Panc1 (cell line): ENCODE measurements at regions not wholly inside any gene's neighbourhood (a gene's known extent, or its start where the extent isn't known, plus 50 kb on each side); places are given as distances from the start of the nearest gene placed in this dataset.

Source experiments
- ATAC-seq: fragments of 200-7000 bp; cut with Tn5 transposase; 2 replicates; pipeline ENCODE4 v1.9.1; 2020; ENCODE audit warnings: mild to moderate bottlenecking, moderate library complexity
- BruUV-seq: library from RNA; stranded (reverse); fragments of 400-500 nt; replicated peaks from 2 replicates; lab custom pipeline; 2021; lab: Mats Ljungman, UMichigan
- CTCF ChIA-PET: fragments of 300-600 bp; sonication (Branson Sonifier 250); formaldehyde crosslinking; loops from one replicate; lab custom pipeline; 2022; ENCODE audit warnings: antibody characterized with exemption; lab: Charles Lee
- POLR2A ChIA-PET: fragments of 300-600 bp; sonication (Branson Sonifier 250); formaldehyde crosslinking; loops from one replicate; lab custom pipeline; 2022; ENCODE audit warnings: antibody characterized with exemption; lab: Charles Lee
- DNase-seq: peaks from one replicate; pipeline ENCODE4 v3.0.0-alpha.2; 2010; ENCODE audit warnings: low read depth, low spot score
- H3K27ac ChIP-seq: 2 replicates; pipeline ENCODE4 v1.5.1; 2011; ENCODE audit warnings: mild to moderate bottlenecking, low read length, inconsistent platforms
- H3K27me3 ChIP-seq: fragments of 200-500 bp; sonication (Bioruptor generic); 2 replicates; pipeline ENCODE4 v1.6.0; 2014; ENCODE audit warnings: low read length, inconsistent platforms; ENCODE audit not compliant: control insufficient read depth, insufficient read depth
- H3K36me3 ChIP-seq: fragments of 200-500 bp; sonication (Bioruptor generic); 2 replicates; pipeline ENCODE4 v1.5.1; 2014; ENCODE audit warnings: inconsistent platforms, mild to moderate bottlenecking, low read length, moderate library complexity; ENCODE audit not compliant: control insufficient read depth, insufficient read depth
- H3K4me1 ChIP-seq: 2 replicates; pipeline ENCODE4 v1.5.1; 2011; ENCODE audit warnings: inconsistent platforms, mild to moderate bottlenecking, low read length, moderate library complexity; ENCODE audit not compliant: control insufficient read depth, insufficient read depth
- H3K4me3 ChIP-seq, 2 experiments: 2 replicates each; pipeline ENCODE4 v1.5.1; 2011 to 2012; ENCODE audit warnings: low read depth in 2 of 2, low read length in 2 of 2, mild to moderate bottlenecking in 2 of 2, inconsistent platforms in 1 of 2, moderate library complexity in 1 of 2
- H3K9me3 ChIP-seq: fragments of 200-500 bp; sonication (Bioruptor generic); 2 replicates; pipeline ENCODE4 v1.5.1; 2014; ENCODE audit warnings: low read depth, mild to moderate bottlenecking, inconsistent platforms, low read length, moderate library complexity; ENCODE audit not compliant: control insufficient read depth, insufficient read depth
- POLR2AphosphoS5 ChIP-seq: IDR thresholded peaks from 2 replicates; pipeline ENCODE4 v1.6.1; 2012; ENCODE audit warnings: mild to moderate bottlenecking, low read depth, low read length, moderate library complexity
- SIN3A ChIP-seq: IDR thresholded peaks from 2 replicates; pipeline ENCODE4 v1.6.1; 2012; ENCODE audit warnings: low read depth, mild to moderate bottlenecking, low read length, moderate library complexity, borderline replicate concordance; ENCODE audit not compliant: insufficient read depth
- TCF7L2 ChIP-seq: IDR thresholded peaks from 2 replicates; pipeline ENCODE4 v1.6.1; 2011; ENCODE audit warnings: mild to moderate bottlenecking, low read depth, low read length, inconsistent platforms
- in situ Hi-C: cut with HindIII; loops from 2 replicates; pipeline ENCODE4 v1.10.0; 2016; ENCODE audit warnings: low sequenced_read_pairs, low pct_unique_long_range_greater_than_20kb
- intact Hi-C: fragments of 100-400 bp; cut with micrococcal nuclease; formaldehyde crosslinking; loops from one replicate; pipeline ENCODE4 v1.10.0; 2022; ENCODE audit not compliant: unreplicated experiment
- TF ChIP-seq, protein P1 (sequence below), 2 experiments: IDR thresholded peaks; 2 replicates each; pipeline ENCODE4 v1.6.1; 2011 to 2012; ENCODE audit warnings: low read depth in 2 of 2, control low read depth in 1 of 2, low read length in 1 of 2, mild to moderate bottlenecking in 1 of 2, moderate library complexity in 1 of 2; ENCODE audit not compliant: insufficient read depth in 1 of 2
- TF ChIP-seq, protein P2 (sequence below): fragments of 450-650 bp; IDR thresholded peaks from 2 replicates; pipeline ENCODE4 v1.5.1; 2017; ENCODE audit warnings: mild to moderate bottlenecking

DNA sequence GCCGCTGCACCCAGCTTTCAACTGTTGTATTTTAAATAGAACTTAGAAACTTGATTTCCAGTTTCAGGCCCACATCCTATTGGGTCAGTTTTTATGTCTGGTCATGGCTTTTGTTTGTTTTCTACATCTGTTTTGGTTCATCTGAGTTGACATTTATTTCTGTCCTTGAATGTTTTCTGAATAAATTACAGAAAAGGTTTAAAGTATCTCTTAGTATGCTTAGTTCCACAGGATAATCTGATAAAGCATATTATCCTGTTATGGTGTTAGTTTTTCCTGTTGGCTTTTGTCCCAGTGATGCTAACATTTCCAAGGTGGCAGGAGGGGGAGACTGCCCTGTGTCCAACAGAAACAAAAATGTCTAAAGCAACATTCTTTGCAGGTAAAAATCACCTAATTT, 733.2 kb downstream of the INHBA start:
- no TSS peak for BruUV-seq

GRCh38 chr7:40966693-40967092, 736.2 kb downstream of the INHBA start:
- CTCF ChIA-PET: no interaction called here
- no peaks in the 10 kb centered on the region for H3K36me3 ChIP-seq
- POLR2A ChIA-PET: no interaction called here
- TF ChIP-seq POLR2AphosphoS5 (no peak), TCF7L2 (no peak), SIN3A (no peak)
- TF ChIP-seq, protein P1, sequence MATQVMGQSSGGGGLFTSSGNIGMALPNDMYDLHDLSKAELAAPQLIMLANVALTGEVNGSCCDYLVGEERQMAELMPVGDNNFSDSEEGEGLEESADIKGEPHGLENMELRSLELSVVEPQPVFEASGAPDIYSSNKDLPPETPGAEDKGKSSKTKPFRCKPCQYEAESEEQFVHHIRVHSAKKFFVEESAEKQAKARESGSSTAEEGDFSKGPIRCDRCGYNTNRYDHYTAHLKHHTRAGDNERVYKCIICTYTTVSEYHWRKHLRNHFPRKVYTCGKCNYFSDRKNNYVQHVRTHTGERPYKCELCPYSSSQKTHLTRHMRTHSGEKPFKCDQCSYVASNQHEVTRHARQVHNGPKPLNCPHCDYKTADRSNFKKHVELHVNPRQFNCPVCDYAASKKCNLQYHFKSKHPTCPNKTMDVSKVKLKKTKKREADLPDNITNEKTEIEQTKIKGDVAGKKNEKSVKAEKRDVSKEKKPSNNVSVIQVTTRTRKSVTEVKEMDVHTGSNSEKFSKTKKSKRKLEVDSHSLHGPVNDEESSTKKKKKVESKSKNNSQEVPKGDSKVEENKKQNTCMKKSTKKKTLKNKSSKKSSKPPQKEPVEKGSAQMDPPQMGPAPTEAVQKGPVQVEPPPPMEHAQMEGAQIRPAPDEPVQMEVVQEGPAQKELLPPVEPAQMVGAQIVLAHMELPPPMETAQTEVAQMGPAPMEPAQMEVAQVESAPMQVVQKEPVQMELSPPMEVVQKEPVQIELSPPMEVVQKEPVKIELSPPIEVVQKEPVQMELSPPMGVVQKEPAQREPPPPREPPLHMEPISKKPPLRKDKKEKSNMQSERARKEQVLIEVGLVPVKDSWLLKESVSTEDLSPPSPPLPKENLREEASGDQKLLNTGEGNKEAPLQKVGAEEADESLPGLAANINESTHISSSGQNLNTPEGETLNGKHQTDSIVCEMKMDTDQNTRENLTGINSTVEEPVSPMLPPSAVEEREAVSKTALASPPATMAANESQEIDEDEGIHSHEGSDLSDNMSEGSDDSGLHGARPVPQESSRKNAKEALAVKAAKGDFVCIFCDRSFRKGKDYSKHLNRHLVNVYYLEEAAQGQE (IDR thresholded peaks at IDR 0.05; ENCODE audit: insufficient read depth in 1 of 2, low read depth in 2 of 2, low read length in 1 of 2): no peak
- TF ChIP-seq, protein P2, sequence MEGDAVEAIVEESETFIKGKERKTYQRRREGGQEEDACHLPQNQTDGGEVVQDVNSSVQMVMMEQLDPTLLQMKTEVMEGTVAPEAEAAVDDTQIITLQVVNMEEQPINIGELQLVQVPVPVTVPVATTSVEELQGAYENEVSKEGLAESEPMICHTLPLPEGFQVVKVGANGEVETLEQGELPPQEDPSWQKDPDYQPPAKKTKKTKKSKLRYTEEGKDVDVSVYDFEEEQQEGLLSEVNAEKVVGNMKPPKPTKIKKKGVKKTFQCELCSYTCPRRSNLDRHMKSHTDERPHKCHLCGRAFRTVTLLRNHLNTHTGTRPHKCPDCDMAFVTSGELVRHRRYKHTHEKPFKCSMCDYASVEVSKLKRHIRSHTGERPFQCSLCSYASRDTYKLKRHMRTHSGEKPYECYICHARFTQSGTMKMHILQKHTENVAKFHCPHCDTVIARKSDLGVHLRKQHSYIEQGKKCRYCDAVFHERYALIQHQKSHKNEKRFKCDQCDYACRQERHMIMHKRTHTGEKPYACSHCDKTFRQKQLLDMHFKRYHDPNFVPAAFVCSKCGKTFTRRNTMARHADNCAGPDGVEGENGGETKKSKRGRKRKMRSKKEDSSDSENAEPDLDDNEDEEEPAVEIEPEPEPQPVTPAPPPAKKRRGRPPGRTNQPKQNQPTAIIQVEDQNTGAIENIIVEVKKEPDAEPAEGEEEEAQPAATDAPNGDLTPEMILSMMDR: no peak
- intact Hi-C loops: no loop called here
- BruUV-seq: no TSS peak
- no peaks in the 10 kb centered on the region for H3K4me1 ChIP-seq
- DNase-seq (no peak), ATAC-seq (no peak)
- H3K27me3 ChIP-seq: no peaks in the 10 kb centered on the region
- no peak overlapping the region for H3K27ac ChIP-seq
- no peaks in the 10 kb centered on the region for H3K9me3 ChIP-seq
- in situ Hi-C loops: no loop called here
- no peak overlapping the region for H3K4me3 ChIP-seq

More for the DNA sequence above, 733.2 kb downstream of the INHBA start:
- Histone ChIP-seq H3K4me1 (no peaks in the 10 kb centered on the region), H3K36me3 (no peaks in the 10 kb centered on the region), H3K27me3 (no peaks in the 10 kb centered on the region), H3K4me3 (no peak overlapping the region), H3K9me3 (no peaks in the 10 kb centered on the region), H3K27ac (no peak overlapping the region)
- TF ChIP-seq, protein P2: no peak
- TF ChIP-seq TCF7L2 (no peak), POLR2AphosphoS5 (no peak), SIN3A (no peak)
- TF ChIP-seq, protein P1 (IDR thresholded peaks at IDR 0.05; ENCODE audit: insufficient read depth in 1 of 2, low read depth in 2 of 2, low read length in 1 of 2): no peak
- in situ Hi-C loops: no loop called here
- intact Hi-C loops: no loop called here
- no peak for ATAC-seq
- ChIA-PET POLR2A (no interaction called here), CTCF (no interaction called here)
- DNase-seq: no peak
